Neural progenitor cell (in vitro differentiated cells): ENCODE measurements at regions not wholly inside any gene's neighbourhood (a gene's known extent, or its start where the extent isn't known, plus 50 kb on each side); places are given as distances from the start of the nearest gene placed in this dataset.
A peak's percentile ranks its signal among the peaks of the same experiment; 100 is the strongest.

Experiments used
- DNase-seq: peaks from one replicate; pipeline ENCODE4 v3.0.0-alpha.2; 2016; ENCODE audit warnings: low spot score
- H2AFZ ChIP-seq: fragments of 200-600 bp; sonication (generic); replicated peaks from 2 replicates; pipeline ENCODE4 v1.6.1; 2016; ENCODE audit warnings: antibody characterized with exemption
- H3F3A ChIP-seq: fragments of 200-600 bp; sonication (generic); 2 replicates; pipeline ENCODE4 v1.6.1; 2016; ENCODE audit warnings: antibody characterized with exemption, low read depth
- H3K27ac ChIP-seq: fragments of 200-600 bp; sonication (generic); 2 replicates; pipeline ENCODE4 v1.5.1; 2016; ENCODE audit warnings: mild to moderate bottlenecking
- H3K27me3 ChIP-seq: fragments of 200-600 bp; sonication (generic); 2 replicates; pipeline ENCODE4 v1.6.1; 2016; ENCODE audit warnings: mild to moderate bottlenecking, moderate library complexity
- H3K36me3 ChIP-seq: fragments of 200-600 bp; sonication (generic); 2 replicates; pipeline ENCODE4 v1.5.1; 2016
- H3K4me1 ChIP-seq: fragments of 200-600 bp; sonication (generic); 2 replicates; pipeline ENCODE4 v1.6.1; 2016; ENCODE audit warnings: mixed run types
- H3K4me2 ChIP-seq: fragments of 200-600 bp; sonication (generic); 2 replicates; pipeline ENCODE4 v1.6.1; 2016
- H3K4me3 ChIP-seq: fragments of 200-600 bp; sonication (generic); 2 replicates; pipeline ENCODE4 v1.5.1; 2016
- H3K79me2 ChIP-seq: fragments of 200-600 bp; sonication (generic); 2 replicates; pipeline ENCODE4 v1.6.1; 2016; ENCODE audit warnings: low read depth
- H3K9ac ChIP-seq: fragments of 200-600 bp; sonication (generic); 2 replicates; pipeline ENCODE4 v1.6.1; 2016
- H3K9me3 ChIP-seq: fragments of 200-600 bp; sonication (generic); 2 replicates; pipeline ENCODE4 v1.5.1; 2016; ENCODE audit warnings: low read depth
- H4K20me1 ChIP-seq: fragments of 200-600 bp; sonication (generic); 2 replicates; pipeline ENCODE4 v1.6.1; 2016; ENCODE audit warnings: low read depth
- H3K27ac Mint-ChIP-seq: 3 replicates; pipeline ENCODE4 v1.8.0; 2021; ENCODE audit warnings: mixed read lengths
- H3K27me3 Mint-ChIP-seq: 2 replicates; pipeline ENCODE4 v1.8.0; 2022; ENCODE audit warnings: low read depth, mild to moderate bottlenecking, inconsistent platforms, moderate library complexity, mixed read lengths; ENCODE audit not compliant: insufficient read depth
- H3K36me3 Mint-ChIP-seq: 3 replicates; pipeline ENCODE4 v1.8.0; 2021; ENCODE audit warnings: mixed read lengths
- H3K4me1 Mint-ChIP-seq: 3 replicates; pipeline ENCODE4 v1.8.0; 2021; ENCODE audit warnings: mixed read lengths
- H3K4me3 Mint-ChIP-seq: 3 replicates; pipeline ENCODE4 v1.8.0; 2021; ENCODE audit warnings: mild to moderate bottlenecking, moderate library complexity, mixed read lengths
- H3K9me3 Mint-ChIP-seq: 3 replicates; pipeline ENCODE4 v1.8.0; 2020; ENCODE audit warnings: mixed read lengths
- CTCF ChIP-seq: fragments of 200-600 bp; sonication (generic); IDR thresholded peaks from 2 replicates; pipeline ENCODE4 v1.5.1; 2017; ENCODE audit warnings: antibody characterized with exemption, mild to moderate bottlenecking
- EZH2 ChIP-seq: fragments of 200-600 bp; sonication (generic); IDR thresholded peaks from 2 replicates; pipeline ENCODE4 v1.6.1; 2017; ENCODE audit warnings: antibody characterized with exemption, mild to moderate bottlenecking, moderate library complexity
- EZH2phosphoT487 ChIP-seq: fragments of 200-600 bp; sonication (generic); IDR thresholded peaks from 2 replicates; pipeline ENCODE4 v1.6.1; 2017; ENCODE audit warnings: antibody characterized with exemption

GRCh38 chr11:33509632-33510031 lies 191.0 kb downstream of the C11orf91 start:
- Histone ChIP-seq H3F3A (no peaks in the 10 kb centered on the region), H3K4me2 (no peak overlapping the region), H3K79me2 (no peaks in the 10 kb centered on the region), H3K36me3 (no peaks in the 10 kb centered on the region), H3K27ac (no peak overlapping the region), H2AFZ (no peak overlapping the region), H3K4me1 (no peaks in the 10 kb centered on the region), H3K4me3 (no peak overlapping the region), H3K9me3 (no peaks in the 10 kb centered on the region), H4K20me1 (no peaks in the 10 kb centered on the region), H3K9ac (no peak overlapping the region), H3K27me3 (no peaks in the 10 kb centered on the region)
- H3K4me3 Mint-ChIP-seq = no peak overlapping the region
- no peaks in the 10 kb centered on the region for H3K4me1 Mint-ChIP-seq
- H3K9me3 Mint-ChIP-seq = no peaks in the 10 kb centered on the region
- no peak overlapping the region for H3K27ac Mint-ChIP-seq
- no peaks in the 10 kb centered on the region for H3K36me3 Mint-ChIP-seq
- no peak for DNase-seq
- H3K27me3 Mint-ChIP-seq = peaks cover 2% of the 10 kb centered on the region
- TF ChIP-seq EZH2phosphoT487 (no peak), CTCF (no peak), EZH2 (no peak)

- H3K27me3 ChIP-seq = no peaks in the 10 kb centered on the region
- no peaks in the 10 kb centered on the region for H3K36me3 Mint-ChIP-seq
- H3K4me3 ChIP-seq = no peak overlapping the region
- H4K20me1 ChIP-seq = no peaks in the 10 kb centered on the region
- DNase-seq = peak; percentile 28
- no peaks in the 10 kb centered on the region for H3K4me1 Mint-ChIP-seq
- no peak overlapping the region for H3K4me3 Mint-ChIP-seq
- H3K9me3 ChIP-seq = no peaks in the 10 kb centered on the region
- no peaks in the 10 kb centered on the region for H3K4me1 ChIP-seq
- no peaks in the 10 kb centered on the region for H3K79me2 ChIP-seq
- H3K27ac ChIP-seq = no peak overlapping the region
- H2AFZ ChIP-seq = no peak overlapping the region
- no peak for TF ChIP-seq EZH2
- TF ChIP-seq CTCF = no peak
- TF ChIP-seq EZH2phosphoT487 = no peak
- no peak overlapping the region for H3K4me2 ChIP-seq
- H3K27me3 Mint-ChIP-seq = peaks cover 2% of the 10 kb centered on the region
- no peak overlapping the region for H3K27ac Mint-ChIP-seq
- H3F3A ChIP-seq = no peaks in the 10 kb centered on the region
- no peaks in the 10 kb centered on the region for H3K9me3 Mint-ChIP-seq
- H3K36me3 ChIP-seq = no peaks in the 10 kb centered on the region
- no peak overlapping the region for H3K9ac ChIP-seq
Observed at GRCh38 chr11:33507967-33508366, 192.7 kb downstream of the C11orf91 start.

GRCh38 chr11:33507356-33507755 lies 193.3 kb downstream of the C11orf91 start:
- Histone ChIP-seq H3K27ac (no peak overlapping the region), H4K20me1 (no peaks in the 10 kb centered on the region), H3K4me2 (no peak overlapping the region), H3K4me3 (no peak overlapping the region), H3K36me3 (no peaks in the 10 kb centered on the region), H3K27me3 (no peaks in the 10 kb centered on the region), H3K79me2 (no peaks in the 10 kb centered on the region), H3F3A (no peaks in the 10 kb centered on the region), H3K9me3 (no peaks in the 10 kb centered on the region), H3K9ac (no peak overlapping the region), H2AFZ (no peak overlapping the region), H3K4me1 (no peaks in the 10 kb centered on the region)
- no peaks in the 10 kb centered on the region for H3K9me3 Mint-ChIP-seq
- H3K36me3 Mint-ChIP-seq = no peaks in the 10 kb centered on the region
- peaks cover 2% of the 10 kb centered on the region for H3K27me3 Mint-ChIP-seq
- H3K4me3 Mint-ChIP-seq = no peak overlapping the region
- H3K4me1 Mint-ChIP-seq = no peaks in the 10 kb centered on the region
- no peak for DNase-seq
- H3K27ac Mint-ChIP-seq = no peak overlapping the region
- no peak for TF ChIP-seq CTCF
- TF ChIP-seq EZH2 = no peak
- TF ChIP-seq EZH2phosphoT487 = no peak
